C1 segment of cervical spinal cord (tissue), 14 donors: ENCODE measurements at regions not wholly inside any gene's neighbourhood (a gene's known extent, or its start where the extent isn't known, plus 50 kb on each side); places are given as distances from the start of the nearest gene placed in this dataset.

Experiments
- DNase-seq, 14 donors: peaks; one replicate each; lab custom pipeline; 2025; lab: John Stamatoyannopoulos, UW

DNA sequence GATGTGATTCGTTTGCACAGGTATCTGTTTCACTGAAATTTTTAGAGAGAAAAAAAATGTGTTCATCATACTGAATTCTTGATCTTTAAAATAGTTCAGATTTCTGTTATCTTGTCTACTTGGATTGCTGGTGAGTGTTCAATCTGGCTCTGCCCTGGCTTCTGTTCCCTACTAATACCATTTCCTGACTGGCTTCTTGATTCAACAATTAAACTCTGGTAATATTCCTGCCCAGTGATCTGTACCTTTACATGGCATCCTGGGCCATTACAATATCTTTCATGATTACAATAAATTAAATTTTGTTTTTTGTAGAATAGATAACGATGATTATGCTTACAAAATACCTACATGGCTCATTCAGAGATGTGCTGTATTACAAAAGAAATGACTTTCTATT, 1388.0 kb upstream of the TENM3 start:
- no peak for DNase-seq

DNA sequence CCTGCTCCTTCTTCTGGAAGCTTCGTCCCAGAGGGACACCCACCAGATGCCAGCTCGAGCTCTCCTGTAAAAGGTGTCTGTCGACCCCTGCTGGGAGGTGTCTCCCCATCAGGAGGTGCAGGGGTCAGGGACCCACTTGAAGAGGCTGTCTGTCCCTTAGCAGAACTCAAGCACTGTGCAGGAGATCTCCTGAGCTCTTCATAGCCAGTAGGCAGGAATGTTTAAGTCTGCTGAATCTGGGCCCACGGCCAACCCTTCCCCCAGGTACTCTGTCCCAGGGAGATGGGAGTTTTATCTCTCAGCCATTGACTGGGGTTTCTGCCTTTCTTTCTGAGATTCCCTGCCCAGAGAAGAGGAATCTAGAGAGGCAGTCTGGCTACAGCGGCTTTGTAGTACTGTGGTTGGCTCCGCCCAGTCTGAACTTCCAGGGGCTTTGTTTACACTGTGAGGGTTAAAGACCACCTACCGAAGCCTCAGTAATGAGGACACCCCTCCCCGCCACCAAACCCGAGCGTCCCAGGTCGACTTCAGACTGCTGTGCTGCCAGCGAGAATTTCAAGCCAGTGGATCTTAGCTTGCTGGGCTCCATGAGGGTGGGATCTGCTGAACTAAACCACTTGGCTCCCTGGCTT, 1383.0 kb upstream of the TENM3 start:
- DNase-seq = no peak

DNA sequence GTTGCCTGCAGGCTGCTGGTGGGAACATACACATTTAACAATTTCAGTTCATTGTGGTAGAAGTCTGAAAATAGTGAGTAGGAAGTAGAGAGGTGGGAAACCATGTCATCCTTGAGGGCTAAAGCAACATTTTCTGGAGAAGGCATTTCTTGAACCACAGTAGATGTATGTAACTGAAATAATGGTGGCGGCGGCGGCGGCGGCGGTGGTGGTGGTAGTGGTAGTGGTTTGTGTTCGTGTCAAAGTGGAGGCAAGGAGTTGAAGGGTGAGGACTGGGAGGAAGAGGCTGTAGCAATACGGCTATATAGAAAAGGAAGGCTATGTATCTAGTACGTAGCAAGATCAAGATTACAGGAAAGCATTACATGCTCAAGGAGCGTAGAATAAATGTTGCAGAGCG, 1381.6 kb upstream of the TENM3 start:
- no peak for DNase-seq

DNA sequence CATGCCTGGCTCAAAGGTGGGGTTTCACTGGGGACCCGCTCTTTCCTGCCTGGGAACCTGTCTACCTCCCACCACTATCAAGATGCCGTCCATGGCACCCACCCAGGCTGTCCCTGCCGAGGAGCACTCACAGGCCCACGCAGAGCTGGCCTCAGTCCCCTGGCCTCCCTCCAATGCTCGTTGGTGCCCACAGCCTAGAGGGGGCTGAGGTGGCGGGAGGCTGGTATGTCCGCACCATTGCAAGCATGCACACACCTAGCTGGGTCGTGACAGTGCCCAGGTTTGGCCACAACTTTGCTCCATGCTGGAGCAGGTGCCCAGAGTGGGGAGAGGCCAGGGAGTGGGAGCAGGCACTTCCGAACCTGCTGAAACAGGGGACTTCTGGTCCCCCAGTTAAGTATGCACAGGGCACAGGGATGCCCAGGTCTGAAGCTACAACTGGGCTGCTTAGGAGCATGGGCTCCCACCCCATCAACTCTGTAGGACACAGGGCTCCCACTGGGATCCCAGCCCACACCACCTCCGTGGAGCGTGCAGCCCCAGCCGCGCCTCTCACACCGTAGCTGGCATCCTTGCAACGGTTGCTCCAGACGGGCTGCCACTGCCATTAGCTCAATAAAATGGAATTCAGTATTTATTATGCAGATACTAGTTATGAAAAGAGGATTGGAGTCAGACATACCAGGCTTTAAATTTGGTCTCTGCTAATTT, 1376.1 kb upstream of the TENM3 start:
- no peak for DNase-seq

DNA sequence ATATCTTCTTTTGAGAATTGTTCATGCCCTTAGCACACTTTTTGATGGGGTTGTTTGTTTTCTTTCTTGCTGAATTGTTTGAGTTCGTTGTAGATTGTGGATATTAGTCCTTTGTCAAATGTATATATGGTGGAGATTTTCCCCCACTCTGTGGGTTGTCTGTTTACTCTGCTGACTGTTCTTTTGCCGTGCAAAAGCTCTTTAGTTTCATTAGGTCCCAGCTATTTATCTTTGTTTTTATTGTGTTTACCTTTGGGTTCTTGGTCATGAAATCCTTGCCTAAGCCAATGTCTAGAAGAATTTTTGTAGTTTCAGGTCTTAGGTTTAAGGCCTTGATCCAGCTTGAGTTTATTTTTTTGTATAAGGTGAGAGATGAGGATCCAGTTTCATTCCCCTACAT, 1372.6 kb upstream of the TENM3 start:
- no peak for DNase-seq

DNA sequence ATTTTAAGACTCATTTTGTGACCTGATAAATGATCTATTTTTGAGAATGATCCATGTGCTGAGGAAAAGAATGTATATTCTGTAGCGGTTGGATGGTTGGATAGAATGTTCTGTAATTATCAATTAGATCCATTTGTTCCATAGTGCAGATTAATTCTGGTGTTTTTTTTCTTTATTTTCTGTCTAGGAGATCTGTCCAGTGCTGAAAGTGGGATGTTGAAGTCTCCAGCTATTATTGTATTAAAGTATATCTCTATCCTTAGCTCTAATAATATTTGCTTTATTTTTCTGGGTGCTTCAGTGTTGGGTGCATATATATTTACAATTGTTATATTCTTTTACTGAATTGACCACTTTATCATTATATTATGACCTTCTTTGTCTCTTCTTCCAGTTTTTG, 1344.9 kb upstream of the TENM3 start:
- no peak for DNase-seq

DNA sequence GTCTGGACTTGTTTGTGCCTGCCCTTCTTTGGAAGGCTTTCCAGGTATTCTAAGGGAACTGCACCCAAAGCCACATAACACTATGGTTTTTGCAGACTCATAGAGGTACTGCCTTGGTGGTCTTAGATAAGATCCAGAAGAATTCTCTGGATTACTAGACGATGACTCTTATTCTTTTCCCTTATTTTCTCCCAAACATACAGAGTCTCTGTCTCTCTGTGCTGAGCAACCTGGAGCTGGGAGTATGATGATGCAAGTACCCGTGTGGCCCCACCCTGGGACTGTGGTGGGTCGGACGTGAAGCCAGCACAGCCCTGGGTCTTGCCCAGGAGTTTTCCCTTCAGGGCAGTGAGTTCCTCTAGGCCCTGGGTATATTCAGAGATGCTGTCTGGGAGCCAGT, 1342.4 kb upstream of the TENM3 start:
- DNase-seq = no peak

DNA sequence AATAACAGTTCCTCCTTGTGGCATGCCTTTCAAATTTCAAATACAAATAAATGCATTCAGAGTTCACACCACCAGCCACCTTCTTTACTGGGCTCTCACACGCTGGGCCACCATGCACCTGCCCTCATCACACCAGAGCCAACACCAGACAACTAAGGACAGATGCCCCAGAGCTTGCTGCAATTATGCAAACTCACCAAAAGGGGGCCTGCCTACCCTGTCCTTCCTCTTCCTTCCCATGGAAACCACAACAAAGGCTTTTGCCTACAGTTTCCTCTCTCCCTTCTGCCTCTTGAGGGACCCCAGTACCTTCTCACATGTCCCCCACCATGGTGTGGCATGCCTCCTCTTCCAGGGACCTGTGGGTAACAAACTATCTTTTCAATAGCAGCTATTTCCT, 1333.9 kb upstream of the TENM3 start:
- no peak for DNase-seq

DNA sequence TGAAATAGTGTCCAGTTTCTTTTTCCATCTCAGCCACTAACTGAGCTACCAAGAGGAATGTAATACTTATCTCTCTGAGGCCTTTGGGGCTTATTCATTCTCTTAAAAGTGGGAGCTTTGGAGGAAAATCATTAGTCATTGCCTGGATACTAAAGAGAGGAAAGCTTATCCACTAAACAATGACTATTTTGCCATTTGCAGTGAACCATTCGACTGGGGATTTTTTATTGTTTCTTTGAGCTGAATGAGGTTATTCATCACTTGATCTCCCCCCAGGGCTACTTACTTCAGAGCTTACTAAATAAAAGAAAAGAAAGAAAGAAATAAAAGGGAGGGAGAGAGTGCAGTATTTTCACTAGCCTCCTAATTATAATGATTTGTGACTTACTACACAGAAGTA, 1329.5 kb upstream of the TENM3 start:
- no peak for DNase-seq

DNA sequence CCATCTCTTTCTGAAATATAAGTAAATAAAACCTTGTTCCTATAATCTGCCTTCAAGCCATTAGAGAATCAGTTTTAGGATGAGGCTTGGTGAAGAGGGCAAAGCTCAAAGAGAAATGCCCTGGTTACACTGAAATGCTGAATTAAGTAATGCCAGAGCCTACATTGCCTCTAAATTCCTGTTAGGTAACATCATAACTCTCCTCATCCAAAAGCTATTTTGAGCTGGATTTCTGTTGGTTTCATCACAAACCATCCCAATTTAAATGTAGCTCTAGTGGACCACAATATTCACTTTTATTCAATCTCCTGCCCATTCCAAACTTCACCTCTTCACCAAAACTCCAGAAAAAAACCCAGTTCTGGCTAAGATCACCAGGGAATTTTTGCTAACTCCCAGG, 1319.7 kb upstream of the TENM3 start:
- no peak for DNase-seq

DNA sequence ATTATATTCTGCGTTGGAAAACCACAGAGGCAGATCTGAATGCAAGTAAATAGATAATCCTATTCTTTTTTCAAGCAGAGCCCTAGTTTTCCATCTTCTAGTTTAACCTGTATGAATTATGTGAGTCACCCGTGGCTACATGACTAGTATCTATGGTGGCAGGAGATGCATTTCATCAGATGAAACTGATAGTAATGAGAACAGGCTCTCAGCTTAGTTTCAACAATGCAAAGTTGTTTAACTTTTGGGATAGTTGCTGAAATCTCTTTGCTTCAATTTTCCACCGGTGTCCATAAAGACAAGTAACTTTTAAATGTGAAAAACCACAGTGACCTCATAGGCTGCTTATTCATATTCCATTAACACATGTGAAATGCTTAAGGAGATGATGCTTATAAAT, 1317.4 kb upstream of the TENM3 start:
- DNase-seq = no peak

DNA sequence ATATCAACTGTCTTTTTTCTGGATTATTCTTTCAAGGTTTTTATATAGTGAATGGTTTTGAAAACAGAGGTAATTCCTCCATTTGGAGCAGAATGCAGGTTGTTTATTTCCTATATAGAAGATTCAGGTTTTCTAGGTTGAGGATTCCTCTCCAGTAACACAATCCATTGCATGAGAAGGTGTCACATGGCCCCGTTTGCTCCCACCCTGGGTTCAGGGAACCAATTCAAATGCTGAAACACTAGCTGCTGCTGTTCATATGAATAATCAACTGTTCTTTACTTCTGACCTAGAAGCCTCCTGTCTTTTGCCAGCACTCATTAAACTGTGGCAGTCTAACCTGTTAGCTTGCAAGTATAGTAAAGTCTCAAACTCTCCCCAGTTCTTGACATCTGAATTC, 1316.9 kb upstream of the TENM3 start:
- DNase-seq = no peak

DNA sequence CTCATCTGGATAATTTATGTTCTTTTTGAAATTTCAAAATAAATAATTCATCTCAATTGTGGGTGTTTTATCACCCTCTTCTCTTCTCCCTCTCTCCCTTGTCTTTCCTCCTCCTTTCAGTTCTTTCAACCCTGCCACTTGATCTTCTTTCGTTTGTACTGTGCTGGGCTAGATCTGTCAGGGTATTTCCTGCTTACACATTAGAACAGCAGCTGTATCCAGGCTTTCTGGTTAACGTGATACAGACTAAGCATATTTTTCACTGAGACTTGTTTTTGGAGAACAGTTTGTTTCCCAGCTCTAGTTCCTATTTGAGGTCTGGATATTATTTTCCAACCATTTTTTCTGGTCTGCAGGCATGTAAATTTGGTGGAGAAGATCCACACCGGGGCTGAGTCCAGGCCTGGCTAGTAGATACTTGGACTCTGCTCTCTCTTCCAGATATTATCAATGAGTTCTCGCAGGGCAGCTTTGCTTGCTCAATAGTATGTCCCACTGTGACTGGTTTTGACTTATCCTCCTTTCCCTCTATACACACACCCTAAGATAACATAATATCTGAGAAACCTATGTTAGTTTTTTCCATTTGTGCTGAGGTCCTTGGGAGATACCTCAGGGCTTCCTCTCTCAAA, 1310.7 kb upstream of the TENM3 start:
- DNase-seq = no peak

DNA sequence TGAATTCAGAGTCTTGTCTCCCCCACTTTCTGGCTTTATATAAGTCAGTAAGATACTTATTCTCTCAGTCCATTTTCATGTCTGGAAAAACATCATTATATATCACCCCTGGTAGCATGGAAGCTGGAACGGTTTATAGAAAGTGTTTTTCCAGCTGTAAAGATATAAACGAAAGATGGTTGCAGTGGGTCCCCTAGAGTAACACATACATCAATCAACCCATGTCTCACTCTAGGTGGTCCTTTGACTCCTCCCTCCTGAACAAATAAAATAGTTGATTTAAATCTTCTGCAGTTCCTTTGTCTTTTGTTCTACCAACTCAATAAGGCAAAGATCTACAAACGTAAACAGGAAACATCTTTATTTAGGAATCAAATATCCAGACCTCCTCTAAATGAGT, 1306.1 kb upstream of the TENM3 start:
- no peak for DNase-seq

DNA sequence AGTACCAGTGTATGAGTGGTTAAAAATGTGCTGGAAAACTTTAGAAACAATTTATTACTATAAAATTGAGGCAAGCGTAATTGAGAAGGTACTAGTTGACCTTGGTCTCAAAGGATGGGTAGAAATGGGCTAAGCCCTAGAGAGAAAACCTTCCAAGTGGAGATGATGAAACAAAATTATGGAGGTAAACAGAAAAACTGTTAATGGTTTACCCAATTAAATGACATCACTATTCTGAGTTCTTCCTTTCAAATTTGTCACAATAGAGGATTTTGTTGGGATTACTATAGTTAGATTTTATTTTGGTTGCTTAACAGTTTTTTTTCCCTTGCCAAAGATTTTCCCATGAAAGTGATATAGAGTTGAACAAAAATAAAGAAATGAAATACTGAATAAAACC, 1302.5 kb upstream of the TENM3 start:
- no peak for DNase-seq

DNA sequence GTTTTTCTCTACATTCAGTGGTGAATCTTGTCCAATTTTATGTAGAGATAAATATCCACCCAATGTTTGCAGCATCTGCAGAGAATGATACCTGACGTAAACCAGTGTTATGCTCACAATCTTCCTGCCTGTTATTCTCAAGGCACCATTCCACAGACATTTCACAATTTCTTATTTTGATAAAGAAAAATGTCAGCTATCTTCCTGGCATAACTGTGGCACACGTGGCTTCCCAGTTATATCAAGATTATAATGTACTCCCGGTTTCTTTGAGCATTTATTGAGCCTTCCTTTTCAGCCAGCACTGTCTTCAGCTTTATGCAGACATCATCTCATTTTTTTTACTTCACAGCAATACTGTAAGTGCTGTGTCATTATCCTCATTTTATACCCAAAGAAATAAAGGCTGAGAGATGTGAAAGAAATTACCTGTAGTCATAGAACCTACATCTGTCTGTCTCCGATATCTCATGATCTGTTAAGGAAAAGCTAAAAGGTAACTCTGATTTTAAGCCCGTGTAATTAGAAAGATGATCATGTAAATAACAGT, 1300.8 kb upstream of the TENM3 start:
- no peak for DNase-seq

DNA sequence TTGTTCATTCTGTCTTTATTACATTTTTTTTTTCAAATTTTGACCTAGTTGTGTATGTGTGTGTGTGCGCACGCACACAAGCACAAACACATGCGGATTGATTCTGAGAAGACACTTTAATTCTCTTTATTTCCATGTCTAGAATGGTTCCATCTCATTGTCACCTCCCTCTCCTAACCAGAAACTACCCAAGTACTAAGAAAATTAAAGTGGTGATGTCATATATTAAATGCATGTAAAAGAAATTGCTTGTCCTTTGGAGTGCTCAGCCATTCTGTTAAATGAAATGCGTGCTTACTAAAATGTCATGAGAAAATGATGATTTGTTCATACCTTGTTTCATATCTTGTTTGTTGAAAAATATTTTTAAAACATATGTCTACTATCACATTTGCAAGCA, 1297.0 kb upstream of the TENM3 start:
- no peak for DNase-seq

DNA sequence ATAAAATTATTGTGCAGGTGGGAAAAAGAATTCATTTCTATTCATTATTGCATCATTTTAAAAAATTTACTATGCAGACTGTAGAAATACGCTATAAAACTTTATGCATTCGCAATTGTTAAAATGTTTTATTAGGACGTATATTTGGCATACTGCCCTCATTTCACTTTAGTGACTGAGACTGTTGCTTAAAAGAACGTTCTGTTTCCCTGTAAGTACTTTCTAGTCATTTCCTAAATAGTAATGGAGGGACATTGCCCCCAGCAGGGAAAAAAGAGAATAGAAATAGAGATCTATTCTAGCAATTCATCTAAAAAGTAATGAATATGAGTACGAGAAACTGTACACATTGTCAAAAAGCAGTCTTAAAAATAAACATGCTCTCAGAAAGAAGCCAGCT, 1295.8 kb upstream of the TENM3 start:
- DNase-seq = no peak

DNA sequence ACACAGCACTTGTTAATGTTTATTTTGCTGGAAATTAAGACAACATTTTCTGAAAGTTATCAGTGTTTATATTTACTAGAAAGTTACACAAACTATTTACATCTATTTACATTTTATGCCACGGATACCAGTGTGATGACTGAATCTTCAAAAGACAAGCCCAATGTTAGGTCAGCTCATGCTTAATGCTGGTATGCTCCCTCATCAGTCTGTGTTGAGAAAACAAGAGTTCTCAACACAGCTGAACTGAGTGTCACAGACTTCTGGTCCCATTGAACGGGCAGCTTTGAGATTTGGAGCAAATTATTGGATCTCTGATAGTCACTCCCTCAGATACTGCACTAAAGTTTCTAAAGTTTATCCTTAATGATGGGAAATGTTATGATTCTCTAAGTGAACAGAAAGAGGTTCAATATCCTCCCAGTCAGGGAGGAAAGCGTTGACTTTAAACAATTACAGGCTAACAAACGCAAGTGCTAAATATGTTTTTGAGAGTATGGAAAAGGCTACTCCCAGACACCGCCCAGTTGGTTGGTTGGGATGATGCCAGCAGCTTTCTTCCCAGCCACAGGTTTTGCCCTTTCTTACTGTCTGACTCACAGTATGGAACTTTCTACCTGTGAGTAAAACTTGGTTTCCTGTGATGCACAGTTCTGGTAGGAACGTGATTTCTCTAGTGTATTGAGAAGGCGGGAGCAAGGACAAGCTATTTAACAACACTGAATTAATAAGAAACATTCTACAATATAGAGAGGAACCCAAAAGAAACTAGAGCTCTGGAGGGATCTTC, 1293.6 kb upstream of the TENM3 start:
- no peak for DNase-seq

DNA sequence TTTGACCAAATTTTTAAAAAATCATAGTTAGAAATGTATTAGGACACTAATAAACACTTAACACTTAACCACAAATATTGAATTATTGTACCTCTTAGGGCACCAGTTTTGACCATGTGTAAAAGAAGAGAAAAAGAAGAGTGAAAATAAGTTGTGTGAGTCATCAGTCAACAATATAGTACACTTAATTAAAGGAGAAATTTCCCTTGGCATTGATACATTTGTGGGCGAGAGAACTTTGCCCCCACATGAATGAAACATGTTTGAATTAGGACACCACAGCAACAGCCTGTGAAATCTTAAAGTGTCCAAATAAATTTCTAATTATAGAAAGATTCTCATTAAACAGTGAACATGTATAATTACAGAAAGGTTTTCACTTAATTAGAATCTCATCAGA, 1292.8 kb upstream of the TENM3 start:
- DNase-seq = no peak

DNA sequence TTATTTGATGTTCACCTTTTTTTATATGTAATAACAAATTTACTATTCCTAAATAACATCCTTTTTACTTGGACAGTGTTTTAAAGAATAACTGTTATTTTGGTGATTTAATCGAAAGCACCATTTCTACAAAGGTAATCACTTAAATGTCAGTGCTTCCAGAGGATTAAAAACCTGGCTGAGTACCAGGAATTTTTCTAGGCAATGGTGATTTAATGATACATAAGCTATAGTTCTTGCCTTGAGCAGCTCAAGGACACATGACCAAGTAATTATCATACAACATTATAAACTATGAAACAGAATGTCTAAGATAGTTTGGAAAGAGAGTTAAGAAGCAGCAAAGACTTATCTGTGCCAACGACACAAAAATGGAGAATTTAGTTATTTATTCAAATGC, 1291.9 kb upstream of the TENM3 start:
- DNase-seq = no peak

DNA sequence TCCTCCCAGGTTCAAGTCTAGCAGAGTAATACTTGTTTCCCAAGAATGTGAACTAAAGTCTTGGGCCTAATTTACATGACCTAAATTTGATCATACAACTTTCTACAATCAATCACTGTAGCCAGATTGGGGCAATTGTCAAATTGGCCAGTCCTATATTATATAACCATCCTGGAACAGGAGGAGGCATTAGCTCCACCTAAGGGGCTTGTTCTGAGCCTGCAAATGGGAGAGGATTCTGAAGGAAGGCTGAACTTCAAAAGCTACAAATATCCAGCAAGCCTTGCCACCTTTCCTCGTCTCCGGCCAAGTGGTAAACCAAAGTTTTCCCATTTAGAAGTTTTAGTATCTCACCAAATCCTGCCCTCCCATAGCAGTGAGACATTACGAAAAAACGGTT, 1289.6 kb upstream of the TENM3 start:
- DNase-seq = no peak
